GM18502 (cell line): ENCODE measurements at regions not wholly inside any gene's neighbourhood (a gene's known extent, or its start where the extent isn't known, plus 50 kb on each side); places are given as distances from the start of the nearest gene placed in this dataset.
A peak's percentile ranks its signal among the peaks of the same experiment; 100 is the strongest.
"Not testable (repeated sequence)": the region's sequence is repeated elsewhere in the genome, so short reads cannot be mapped to it uniquely, and the experiment has no call there.

Experiments used
- ATAC-seq: cut with Tn5 transposase; IDR thresholded peaks from one replicate; pipeline ENCODE4 v1.9.1; 2021; ENCODE audit warnings: mild to moderate bottlenecking; ENCODE audit not compliant: unreplicated experiment, poor library complexity

- no peak for ATAC-seq
Observed at GRCh38 chr6:144561455-144562043, 276.4 kb downstream of the UTRN start.

DNA sequence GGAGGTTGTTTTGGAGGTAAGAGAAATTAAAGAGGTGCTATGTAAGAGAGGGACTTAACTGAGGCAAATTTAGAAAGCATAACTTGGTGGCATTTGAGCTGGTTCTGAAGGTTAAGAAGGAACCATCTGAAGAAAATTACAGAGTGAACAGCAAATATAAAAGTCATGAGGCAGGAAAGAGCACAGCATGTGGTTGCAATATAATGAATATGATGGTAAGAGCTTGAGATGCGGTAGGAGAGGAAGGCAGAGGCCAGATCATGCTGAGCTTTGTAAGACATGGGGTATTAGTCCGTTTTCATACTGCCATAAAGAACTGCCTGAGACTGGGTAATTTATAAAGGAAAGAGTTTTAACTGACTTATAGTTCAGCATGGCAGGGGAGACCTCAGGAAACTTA, 279.1 kb downstream of the UTRN start:
- ATAC-seq = no peak

- ATAC-seq = no peak
Observed at GRCh38 chr6:144566868-144567615, 281.9 kb downstream of the UTRN start.

DNA sequence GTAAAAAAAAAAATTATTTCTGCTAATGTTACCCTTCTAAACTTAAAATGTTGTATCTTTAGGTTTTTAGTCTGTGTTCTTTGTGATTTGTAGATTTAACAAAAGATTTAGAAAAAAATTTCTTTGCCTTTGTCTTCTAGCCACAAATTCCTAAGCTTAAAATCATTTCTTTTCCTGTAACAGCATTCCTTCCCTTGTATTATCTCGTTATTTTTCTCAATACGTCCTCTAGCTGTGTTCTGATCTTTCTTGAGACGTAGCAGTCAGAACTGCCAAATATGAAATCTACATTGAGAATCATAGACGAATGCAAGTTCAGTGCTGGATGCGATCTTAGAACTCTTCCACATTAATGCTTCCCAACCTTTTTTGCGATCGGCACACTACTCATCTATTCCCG, 283.1 kb downstream of the UTRN start:
- no peak for ATAC-seq

DNA sequence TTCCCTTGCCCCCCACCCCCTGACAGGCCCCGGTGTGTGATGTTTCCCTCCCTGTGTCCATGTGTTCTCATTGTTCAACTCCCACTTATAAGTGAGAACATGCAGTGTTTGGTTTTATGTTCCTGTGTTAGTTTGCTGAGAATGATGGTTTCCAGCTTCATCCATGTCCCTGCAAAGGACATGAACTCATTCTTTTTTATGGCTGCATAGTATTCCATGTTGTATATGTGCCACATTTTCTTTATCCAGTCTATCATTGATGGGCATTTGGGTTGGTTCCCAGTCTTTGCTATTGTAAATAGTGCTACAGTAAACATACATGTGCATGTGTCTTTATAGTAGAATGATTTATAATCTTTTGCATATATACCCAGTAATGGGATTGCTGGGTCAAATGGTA, 287.4 kb downstream of the UTRN start:
- not testable (repeated sequence) for ATAC-seq

DNA sequence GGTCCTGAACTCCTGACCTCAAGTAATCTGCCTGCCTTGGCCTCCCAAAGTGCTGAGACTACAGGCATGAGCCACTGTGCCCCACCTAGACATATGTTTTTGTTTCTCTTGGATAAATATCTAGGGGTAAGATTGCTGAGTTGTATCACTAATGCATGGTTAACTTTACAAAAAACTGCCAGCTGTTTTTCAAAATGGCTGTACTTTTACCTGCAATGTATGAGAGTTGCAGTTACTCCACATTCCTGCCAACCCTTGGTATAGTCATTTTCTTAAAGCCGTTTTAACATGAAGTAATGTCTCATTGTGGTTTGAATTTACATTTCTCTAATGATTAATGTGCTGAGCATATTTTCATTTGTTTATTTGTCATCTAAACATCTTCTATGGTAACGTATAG, 289.7 kb downstream of the UTRN start:
- ATAC-seq = no peak

DNA sequence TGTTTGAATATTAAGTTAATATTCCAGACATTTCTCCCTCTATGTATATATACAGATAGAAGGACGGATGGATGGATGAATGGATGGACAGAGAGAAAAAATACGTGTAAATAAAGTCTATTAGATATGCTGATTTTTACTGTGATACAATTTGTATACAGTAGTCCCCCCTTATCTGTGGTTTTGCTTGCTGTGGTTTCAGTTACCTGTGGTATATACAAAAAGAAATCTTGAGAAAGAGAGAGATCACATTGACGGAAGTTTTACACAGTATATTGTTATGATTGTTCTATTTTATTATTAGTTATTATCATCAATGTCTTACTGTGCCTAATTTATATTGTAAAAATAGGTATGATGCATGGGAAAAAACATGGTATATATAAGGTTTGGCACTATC, 290.2 kb downstream of the UTRN start:
- ATAC-seq = no peak

GRCh38 chr6:144576871-144577270, 291.7 kb downstream of the UTRN start:
- ATAC-seq = no peak

- ATAC-seq = no peak
Observed at GRCh38 chr6:144578385-144579350, 293.5 kb downstream of the UTRN start.

DNA sequence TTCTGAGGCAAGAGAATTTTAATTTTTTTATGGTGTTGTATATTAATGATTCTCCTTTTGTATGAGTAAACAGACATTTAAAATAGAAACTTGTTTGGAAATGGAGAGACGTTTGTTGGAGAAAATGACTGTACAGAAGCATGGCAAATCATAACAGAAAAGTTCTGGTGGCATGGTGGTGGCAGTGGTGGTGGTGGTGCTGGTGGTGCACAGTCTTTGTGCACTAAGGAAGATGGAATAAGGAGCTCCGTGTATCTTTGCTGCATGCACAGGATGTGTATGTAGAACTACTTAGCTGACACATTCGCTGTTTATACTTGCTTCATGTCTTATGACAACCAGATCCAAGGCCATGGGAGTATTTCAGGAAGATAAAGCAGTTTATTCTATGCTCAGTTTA, 294.9 kb downstream of the UTRN start:
- no peak for ATAC-seq

- no peak for ATAC-seq
Observed at GRCh38 chr6:144580771-144581170, 295.6 kb downstream of the UTRN start.

- ATAC-seq = no peak
Observed at GRCh38 chr6:144581812-144582537, 296.8 kb downstream of the UTRN start.

GRCh38 chr6:144582939-144583613, 297.9 kb downstream of the UTRN start:
- ATAC-seq = peak; percentile 93

- peak; percentile 4 for ATAC-seq
Observed at GRCh38 chr6:144583614-144583954, 298.4 kb downstream of the UTRN start.

DNA sequence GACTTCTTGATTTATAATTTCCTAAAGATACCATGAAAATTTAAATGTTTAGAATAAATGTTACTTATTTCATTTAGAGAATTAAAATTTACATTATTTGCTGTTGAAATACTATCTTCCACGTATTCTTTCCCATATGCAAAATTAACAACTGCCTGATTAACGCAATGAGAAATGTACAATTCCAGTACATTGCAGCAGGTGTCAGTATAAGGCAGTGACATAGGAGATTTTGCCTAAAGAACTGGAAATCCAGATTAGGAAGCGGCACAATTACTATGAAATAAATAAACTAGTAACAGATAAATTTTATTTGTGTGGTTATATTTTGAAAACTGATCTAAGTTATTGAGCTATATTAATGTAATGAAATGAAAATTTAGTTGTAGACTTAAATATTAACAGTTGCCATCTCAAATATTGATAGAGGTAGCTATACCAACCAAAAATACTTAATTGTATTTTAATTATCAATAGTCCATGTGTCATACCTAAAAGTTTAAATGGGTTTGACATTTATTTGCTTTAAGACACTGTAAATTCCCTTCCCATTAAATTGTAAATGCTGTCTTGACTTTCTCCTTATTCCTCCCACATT, 300.2 kb downstream of the UTRN start:
- no peak for ATAC-seq

- ATAC-seq = no peak
Observed at GRCh38 chr6:144586986-144587385, 301.9 kb downstream of the UTRN start.

DNA sequence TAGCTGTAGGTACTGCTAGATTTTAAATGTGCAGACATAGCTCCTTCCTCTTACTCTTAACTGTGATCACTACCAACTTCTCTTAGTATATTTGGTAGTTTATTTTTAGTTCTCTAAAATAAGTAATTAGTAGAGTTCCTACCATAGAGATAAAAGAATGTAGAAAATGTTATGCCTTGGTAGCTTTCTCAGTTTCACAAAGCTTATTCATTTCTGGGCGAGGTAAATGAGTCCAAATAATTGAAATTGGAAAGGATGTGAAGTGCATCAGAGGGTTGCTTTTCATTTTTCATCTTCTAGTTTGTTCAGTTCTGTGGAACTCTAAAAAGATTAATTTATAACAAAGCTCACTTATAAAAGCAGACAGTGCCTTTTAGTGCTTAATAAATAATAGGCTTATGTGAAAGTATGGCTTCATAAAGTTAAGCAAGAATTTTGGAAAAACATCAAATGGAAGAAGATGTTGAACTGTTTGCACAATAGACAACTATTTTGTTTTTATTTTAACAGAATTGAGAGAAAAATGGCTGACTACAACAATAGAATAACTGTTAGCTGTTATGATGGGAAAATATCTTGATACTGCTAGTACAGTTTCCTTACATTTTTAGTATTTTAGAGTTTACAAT, 303.7 kb downstream of the UTRN start:
- ATAC-seq = peak; percentile 65

DNA sequence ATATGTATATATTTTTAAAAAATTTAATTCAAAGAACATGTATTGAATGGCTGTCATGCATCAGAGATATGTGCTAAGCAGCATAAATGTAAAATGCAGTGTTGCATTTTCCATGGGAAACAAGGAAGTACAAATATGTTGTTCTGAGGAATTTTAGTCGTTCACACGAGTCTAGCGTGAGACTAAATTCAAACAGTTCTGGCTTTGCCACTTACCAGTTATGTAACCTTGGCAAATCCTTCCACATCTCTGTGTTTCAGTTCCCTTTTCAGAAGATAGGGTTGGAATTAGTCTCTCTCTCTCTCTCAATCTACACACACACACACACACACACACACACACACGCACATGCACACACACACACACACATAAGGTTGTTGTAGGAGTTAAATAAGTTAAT, 305.4 kb downstream of the UTRN start:
- no peak for ATAC-seq

GRCh38 chr6:144593392-144593791, 308.3 kb downstream of the UTRN start:
- ATAC-seq = no peak
